Stimulated activated CD4-positive, alpha-beta T cell treated with anti-CD3 and anti-CD28 coated beads, Interleukin-1b, Interleukin-23, amount 100 ng/mL, for 24 hours (primary cell): ENCODE measurements at regions not wholly inside any gene's neighbourhood (a gene's known extent, or its start where the extent isn't known, plus 50 kb on each side); places are given as distances from the start of the nearest gene placed in this dataset.

Experiments
- DNase-seq, 4 experiments: peaks; one replicate each; pipeline ENCODE4 v3.0.0-alpha.2; 2020; ENCODE audit warnings: low read depth in 4 of 4, low spot score in 1 of 4

DNA sequence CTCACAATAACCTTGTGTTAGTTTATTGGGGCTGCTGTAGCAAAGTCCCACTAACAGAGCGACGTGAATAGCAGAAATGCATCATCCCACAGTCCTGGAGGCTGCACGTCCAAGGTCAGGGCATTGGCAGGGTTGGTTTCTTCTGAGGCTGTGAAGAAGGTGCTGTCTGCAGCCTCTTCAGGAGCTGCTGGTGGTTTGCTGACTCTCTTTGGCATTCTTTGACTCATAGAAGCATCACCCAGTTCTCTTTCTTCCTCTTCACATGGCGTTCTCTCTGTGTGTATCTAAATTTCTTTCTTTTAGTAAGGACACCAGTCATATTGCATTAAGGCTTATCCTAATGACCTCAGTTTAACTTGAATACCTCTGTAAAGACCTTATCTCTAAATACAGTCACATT is 428.4 kb upstream of the KLF6 start:
- DNase-seq: no peak

DNA sequence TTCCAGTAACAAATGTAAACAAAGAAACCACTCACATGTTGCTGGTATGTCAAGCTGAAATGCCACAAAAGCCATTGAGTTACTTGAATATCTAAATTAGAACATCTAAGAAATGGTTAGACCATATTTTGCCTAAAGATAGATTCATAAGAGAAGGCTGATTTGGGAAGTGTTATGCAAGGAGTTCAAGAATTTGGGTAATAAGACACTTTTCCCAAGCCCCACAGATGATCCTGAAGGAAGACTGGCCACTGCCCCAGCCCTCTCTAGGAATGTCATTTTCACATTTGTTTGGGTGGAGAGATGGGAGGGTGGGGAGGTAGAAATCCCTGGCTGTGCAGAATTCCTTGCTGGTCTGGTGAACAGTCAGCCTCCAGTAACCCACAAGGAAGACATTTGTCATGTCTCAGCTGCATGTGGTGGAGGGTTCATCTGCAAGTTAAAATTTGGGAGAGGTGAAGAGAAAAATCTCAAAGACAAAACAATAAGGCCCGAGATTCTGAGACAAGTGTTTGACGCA is 427.2 kb upstream of the KLF6 start:
- no peak for DNase-seq

DNA sequence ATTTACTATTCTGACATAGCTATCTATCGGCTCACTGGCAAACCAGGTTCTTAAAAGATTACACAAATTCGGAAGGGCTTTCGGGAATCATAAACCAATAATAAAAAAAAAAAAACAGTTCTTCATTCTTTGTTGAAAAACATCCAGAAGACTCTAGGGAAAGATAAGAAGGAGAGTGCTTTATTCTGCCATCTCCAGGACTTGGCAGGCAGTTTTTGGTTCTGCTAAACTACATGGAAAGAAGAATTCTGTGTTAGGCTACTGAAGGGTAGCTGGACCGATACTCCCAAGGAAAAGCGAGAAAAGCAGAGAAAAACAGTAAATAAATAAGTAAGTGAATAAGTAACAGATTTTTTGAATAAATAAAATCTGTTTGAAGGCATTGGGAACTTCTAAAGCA is 423.5 kb upstream of the KLF6 start:
- DNase-seq: no peak

DNA sequence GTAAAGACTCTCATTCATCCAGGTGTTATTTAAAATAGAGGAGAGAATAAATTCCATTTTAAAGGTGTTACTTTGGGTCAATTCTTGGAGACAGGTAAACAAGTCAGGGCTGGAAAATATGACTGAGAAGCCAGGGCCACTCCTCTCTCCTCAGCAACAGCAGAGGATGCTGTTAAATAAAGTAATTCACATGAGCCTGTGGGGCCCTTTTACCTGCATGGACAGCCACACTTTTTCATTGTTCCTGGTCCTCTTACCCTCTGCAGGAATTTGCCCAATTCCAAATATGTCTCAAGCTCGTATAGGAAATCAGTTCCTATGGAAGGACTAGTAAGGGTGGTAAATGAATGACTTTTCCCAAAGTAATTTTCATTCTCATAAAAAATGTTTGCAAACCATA is 420.1 kb upstream of the KLF6 start:
- no peak for DNase-seq

DNA sequence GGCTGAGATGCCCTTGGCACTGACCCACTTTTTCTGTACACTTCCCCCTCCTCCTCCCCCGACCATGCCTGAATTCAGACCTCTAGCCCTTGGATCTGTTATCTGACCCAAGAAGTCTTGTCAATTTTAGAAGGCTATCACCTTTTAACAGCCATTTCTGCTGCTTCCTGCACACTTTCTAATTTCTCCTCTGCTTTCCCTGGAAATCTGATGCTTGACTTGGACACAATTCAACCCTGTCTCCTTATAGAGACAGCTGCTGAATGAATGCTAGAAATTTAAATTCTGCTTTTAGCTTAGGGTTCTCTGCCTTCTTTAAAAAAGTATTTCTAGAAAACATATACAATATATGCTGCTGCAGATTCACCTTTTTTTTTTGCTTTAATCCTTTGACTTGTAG is 417.9 kb upstream of the KLF6 start:
- no peak for DNase-seq

DNA sequence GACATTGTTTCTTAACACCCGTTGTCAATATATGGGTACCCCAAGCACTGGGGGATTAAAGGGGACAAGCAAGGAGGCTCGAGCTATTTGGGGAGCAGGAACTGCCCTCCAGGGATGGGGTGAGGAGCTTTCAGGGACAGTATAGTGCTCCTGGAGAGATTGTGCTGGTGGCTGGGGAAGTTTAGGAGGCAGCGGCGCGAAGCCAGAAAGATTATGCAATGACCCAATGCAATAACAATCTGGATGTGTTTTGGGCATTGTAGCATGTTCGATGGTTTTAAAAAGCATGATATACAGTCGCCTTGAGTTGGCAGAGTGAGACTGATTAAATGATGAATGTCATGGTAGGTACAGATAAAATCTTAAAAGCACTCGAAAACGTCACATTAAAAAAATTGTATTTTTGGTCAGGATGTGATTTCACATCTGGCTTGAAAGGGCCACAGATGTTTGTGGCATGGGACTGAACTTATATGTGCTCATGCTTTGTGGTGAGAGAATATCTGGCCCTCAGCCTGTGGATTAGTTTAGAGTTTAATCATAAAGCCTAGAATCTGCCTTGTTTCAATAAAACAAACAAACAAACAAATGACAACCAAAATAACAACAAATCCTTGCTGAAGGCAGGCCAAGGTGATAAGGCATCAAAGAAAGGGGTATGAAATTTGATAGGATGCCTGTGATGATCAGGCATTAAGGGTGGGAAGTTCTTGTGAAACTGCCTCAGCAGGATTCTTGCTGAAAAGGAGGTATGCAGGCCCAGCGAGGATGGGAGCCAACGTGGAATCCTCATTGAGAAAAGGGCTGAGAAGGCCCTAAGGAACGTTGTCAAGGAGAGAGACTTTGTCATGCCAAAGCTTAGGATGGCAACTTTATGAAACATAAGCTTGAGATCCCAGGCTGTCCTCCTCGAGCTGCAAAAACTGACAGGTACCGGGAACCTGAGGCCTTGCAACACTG is 417.1 kb upstream of the KLF6 start:
- DNase-seq: no peak

GRCh38 chr10:4199196-4199595 is 414.2 kb upstream of the KLF6 start:
- no peak for DNase-seq

GRCh38 chr10:4198216-4198615 is 413.2 kb upstream of the KLF6 start:
- DNase-seq: no peak

- no peak for DNase-seq
Observed at GRCh38 chr10:4197676-4198075, 412.7 kb upstream of the KLF6 start.

DNA sequence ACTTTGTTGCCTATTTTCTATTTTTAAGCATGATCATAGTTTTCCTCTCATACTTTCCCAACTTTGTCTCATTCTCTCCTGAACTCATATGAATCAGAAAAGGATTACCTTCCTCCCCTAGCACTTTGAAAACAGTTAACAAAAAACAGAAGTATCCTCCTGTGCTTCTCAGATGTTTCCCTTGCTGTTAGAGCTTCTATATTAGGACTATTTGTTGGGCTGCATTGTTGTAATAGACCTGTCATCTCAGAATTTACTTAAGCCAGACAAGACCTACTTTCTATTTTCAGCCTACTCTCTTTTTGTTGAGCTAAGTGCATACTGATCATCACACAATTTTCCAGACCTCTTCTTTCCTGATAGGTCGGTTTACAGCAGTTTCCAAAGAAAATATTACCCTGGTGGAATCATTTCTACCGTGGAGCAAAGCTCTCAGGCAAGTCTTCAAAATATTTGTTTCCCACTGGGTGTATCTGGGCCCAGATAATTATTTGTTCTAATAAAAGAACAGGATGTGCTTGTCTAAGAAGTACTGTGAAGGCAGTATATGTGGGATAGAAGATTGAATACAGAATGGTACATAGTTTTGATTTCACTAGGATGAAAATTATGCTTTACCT is 411.9 kb upstream of the KLF6 start:
- DNase-seq: no peak

DNA sequence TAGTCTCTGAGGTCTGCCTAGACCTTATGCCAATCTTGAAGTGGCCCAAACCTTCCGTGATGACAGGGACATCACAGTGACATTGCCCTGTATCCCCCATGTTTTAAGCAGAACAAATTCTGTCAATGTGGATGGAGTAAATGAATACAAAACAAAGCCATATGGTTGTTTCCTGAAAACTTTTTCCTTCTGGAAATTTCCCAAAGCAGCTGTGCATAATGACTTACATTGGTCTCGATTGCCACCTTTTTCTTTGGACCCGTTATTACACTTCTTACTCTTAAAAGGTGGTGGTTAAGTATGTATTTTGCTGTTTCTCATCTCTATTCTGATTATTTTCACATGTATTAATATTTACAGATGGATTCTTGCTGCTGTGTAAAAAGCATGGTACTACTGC is 411.2 kb upstream of the KLF6 start:
- DNase-seq: no peak

- DNase-seq: no peak
Observed at GRCh38 chr10:4195213-4195612, 410.2 kb upstream of the KLF6 start.

DNA sequence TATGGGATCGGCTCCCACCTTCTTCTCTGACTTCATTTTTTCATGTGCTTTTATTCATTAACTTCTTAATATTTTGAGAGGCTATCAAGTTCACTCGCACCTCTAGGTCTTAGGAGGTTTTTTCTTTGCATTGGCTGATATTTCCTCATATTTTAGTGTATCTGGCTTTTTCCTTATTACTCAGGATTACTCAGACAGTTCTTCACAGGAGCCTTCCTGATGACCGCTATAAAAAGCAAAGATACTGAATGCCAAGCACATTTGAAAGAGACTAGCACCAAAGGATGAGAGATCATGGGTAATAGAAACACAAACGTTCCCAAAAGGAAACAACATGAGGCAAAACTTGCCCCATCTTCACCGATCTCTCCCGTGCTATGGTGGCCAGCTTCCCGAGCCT is 409.2 kb upstream of the KLF6 start:
- DNase-seq: no peak

- DNase-seq: no peak
Observed at GRCh38 chr10:4191894-4192293, 406.9 kb upstream of the KLF6 start.

DNA sequence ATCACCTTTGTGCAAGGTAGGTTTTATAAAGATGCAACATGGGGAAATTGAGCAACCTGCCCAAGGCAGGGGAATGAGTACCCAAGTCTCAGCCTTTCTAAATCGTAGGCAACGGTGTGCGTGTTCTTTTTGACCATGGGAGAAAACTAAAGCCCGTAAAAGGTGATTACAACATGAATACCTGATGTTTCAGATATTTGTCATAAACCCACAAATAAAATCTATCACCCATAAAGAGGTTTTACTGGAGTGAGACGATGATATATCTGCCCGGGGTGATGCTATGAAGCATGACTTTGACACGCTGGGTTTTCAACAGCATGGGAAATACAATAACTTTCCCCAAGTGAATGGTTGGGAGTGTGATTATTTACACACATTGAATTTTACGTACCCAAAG is 406.3 kb upstream of the KLF6 start:
- no peak for DNase-seq

GRCh38 chr10:4190876-4191275 is 405.9 kb upstream of the KLF6 start:
- DNase-seq: no peak

GRCh38 chr10:4189281-4189680 is 404.3 kb upstream of the KLF6 start:
- no peak for DNase-seq

DNA sequence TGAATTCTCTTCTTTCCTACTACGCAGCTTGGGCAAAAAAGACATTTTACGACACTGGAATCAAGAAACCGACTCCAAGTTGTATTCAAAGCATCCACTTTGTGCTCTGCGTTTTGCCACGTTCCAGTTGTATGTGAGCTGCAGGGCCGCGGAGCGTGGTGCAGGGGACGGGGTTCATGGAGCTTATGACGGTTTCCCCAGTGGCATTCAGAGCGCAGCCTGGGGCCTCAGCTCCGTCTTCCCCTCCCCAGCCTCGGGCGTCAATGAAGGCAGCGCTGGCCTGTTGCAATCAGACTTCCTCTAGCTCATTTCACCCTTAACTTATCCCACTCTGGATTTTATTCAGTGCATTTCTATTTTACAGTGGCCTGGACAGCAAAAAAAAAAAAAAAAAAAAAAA is 403.4 kb upstream of the KLF6 start:
- no peak for DNase-seq

GRCh38 chr10:4186849-4187540 is 402.0 kb upstream of the KLF6 start:
- no peak for DNase-seq

- DNase-seq: no peak
Observed at GRCh38 chr10:4183761-4184261, 398.8 kb upstream of the KLF6 start.

GRCh38 chr10:4181621-4182049 is 396.6 kb upstream of the KLF6 start:
- no peak for DNase-seq

- no peak for DNase-seq
Observed at GRCh38 chr10:4181081-4181480, 396.1 kb upstream of the KLF6 start.
